Activated T-helper 1 cell treated with anti-CD3 and anti-CD28 coated beads, Interleukin-2, amount 50 U/mL, for 16 hours (primary cell): ENCODE measurements at regions not wholly inside any gene's neighbourhood (a gene's known extent, or its start where the extent isn't known, plus 50 kb on each side); places are given as distances from the start of the nearest gene placed in this dataset.
"Not testable (repeated sequence)": the region's sequence is repeated elsewhere in the genome, so short reads cannot be mapped to it uniquely, and the experiment has no call there.

Experiments
- DNase-seq, 2 donors: peaks; one replicate each; pipeline ENCODE4 v3.0.0-alpha.2; 2020; ENCODE audit warnings: low read depth in 1 of 2, low spot score in 1 of 2

- no peak for DNase-seq
Observed at GRCh38 chr12:88856201-88856600, 275.9 kb upstream of the KITLG start.

- DNase-seq: no peak
Observed at GRCh38 chr12:88855301-88855700, 275.0 kb upstream of the KITLG start.

- DNase-seq: no peak
Observed at GRCh38 chr12:88854260-88854659, 274.0 kb upstream of the KITLG start.

- not testable (repeated sequence) for DNase-seq
Observed at GRCh38 chr12:88847246-88847645, 267.0 kb upstream of the KITLG start.

- no peak for DNase-seq
Observed at GRCh38 chr12:88844426-88844825, 264.2 kb upstream of the KITLG start.

- DNase-seq: no peak
Observed at GRCh38 chr12:88842314-88842713, 262.0 kb upstream of the KITLG start.

GRCh38 chr12:88839486-88839885 is 259.2 kb upstream of the KITLG start:
- DNase-seq: no peak

GRCh38 chr12:88836156-88836555 is 255.9 kb upstream of the KITLG start:
- no peak for DNase-seq

- no peak for DNase-seq
Observed at GRCh38 chr12:88834226-88834625, 254.0 kb upstream of the KITLG start.

GRCh38 chr12:88833641-88834116 is 253.4 kb upstream of the KITLG start:
- no peak for DNase-seq

- not testable (repeated sequence) for DNase-seq
Observed at GRCh38 chr12:88828537-88828936, 248.3 kb upstream of the KITLG start.

GRCh38 chr12:88820012-88820411 is 239.7 kb upstream of the KITLG start:
- no peak for DNase-seq

- no peak for DNase-seq
Observed at GRCh38 chr12:88816201-88816600, 235.9 kb upstream of the KITLG start.

GRCh38 chr12:88814779-88815178 is 234.5 kb upstream of the KITLG start:
- no peak for DNase-seq

- DNase-seq: no peak
Observed at GRCh38 chr12:88812610-88813009, 232.3 kb upstream of the KITLG start.

- DNase-seq: no peak
Observed at GRCh38 chr12:88810806-88811205, 230.5 kb upstream of the KITLG start.

- not testable (repeated sequence) for DNase-seq
Observed at GRCh38 chr12:88809841-88810240, 229.6 kb upstream of the KITLG start.

GRCh38 chr12:88805692-88806091 is 225.4 kb upstream of the KITLG start:
- no peak for DNase-seq

- no peak for DNase-seq
Observed at GRCh38 chr12:88805286-88805685, 225.0 kb upstream of the KITLG start.

GRCh38 chr12:88802096-88802706 is 221.9 kb upstream of the KITLG start:
- DNase-seq: no peak

- no peak for DNase-seq
Observed at GRCh38 chr12:88801227-88802095, 221.2 kb upstream of the KITLG start.

- no peak for DNase-seq
Observed at GRCh38 chr12:88793096-88793495, 212.8 kb upstream of the KITLG start.
